HG03520 (cell line): ENCODE measurements at regions not wholly inside any gene's neighbourhood (a gene's known extent, or its start where the extent isn't known, plus 50 kb on each side); places are given as distances from the start of the nearest gene placed in this dataset.

Experiments
- ATAC-seq: cut with Tn5 transposase; IDR thresholded peaks from one replicate; pipeline ENCODE4 v1.9.1; 2021; ENCODE audit warnings: mild to moderate bottlenecking, moderate library complexity; ENCODE audit not compliant: unreplicated experiment

DNA sequence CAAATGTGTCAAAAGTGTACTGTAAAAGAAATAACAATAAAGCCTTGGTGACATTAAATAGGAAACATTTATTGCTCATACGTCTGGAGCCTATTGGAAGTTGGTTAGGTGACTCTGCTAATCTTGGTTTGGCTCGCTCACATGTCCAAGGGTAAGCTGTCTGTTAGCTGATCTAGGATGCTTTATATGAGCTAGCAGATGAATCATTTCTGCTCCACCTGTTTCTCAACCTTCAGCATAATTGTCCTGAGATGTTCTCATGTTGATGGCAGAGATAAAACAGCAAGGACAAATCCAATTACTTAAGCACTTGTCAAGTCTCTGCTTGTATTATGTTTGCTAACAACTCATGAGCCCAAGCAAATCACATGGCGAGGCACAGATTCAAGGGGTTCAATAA, 56.0 kb upstream of the CD53 start:
- no peak for ATAC-seq

DNA sequence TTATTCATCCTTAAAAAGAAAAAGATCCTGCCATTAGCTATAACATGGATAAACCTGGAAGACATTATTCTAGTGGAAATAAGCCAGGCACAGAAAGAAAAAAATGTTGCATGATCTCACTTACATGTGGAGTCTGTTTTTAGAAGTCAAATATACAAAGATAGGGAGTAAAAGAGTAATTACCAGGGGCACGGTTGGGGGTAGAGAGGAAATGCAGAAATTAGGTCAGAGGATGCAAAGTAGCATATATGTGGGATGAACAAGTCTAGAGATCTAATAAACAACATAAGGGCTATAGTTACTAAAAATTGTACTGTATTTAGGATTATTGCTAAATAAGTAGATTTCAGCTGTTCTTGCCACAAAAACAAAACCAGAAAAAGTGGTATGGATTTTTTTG, 61.4 kb upstream of the CD53 start:
- ATAC-seq, result no peak

- no peak for ATAC-seq
Measured at GRCh38 chr1:110800079-110800478, 72.9 kb upstream of the CD53 start.

GRCh38 chr1:110798691-110799256, 74.2 kb upstream of the CD53 start:
- no peak for ATAC-seq

DNA sequence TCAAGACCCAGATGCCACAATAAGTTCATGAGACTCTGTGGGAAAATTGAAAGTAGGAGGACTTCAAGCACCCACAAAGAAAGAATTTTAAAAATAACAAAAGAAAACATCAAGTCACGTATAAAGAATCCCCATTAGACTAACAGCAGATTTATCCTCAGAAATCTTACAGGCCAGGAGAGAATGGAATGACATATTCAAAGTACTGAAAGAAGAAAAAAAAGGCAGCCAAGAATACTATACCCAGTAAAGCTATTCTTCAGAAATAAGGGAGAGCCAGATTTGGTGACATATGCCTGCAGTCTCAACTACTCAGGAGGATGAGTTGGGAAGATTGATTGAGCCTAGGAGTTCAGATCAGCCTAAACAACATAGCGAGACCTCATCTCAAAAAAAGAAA, 84.3 kb upstream of the CD53 start:
- ATAC-seq, result no peak

GRCh38 chr1:110787328-110788071, 85.4 kb upstream of the CD53 start:
- ATAC-seq, result peak; percentile 63

GRCh38 chr1:110786802-110787327, 86.1 kb upstream of the CD53 start:
- ATAC-seq, result no peak

DNA sequence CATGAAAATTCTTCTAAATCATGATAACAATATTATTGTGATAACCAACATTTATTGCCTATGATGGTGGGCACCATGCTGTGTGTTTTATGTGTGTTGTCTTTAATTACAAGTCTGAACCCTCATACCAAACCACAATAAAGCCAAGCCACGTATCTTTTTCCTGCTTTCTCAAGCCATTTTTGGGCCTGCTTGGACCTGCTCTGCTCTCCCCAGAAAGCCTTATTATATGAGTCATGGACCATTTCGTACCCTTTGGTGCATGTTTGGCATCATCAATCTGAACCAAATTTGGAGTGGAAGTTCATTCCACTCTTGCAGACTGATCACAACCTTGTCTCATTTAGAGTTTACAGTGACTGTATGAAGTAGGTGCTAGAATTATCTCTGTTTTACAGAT, 87.3 kb upstream of the CD53 start:
- no peak for ATAC-seq

GRCh38 chr1:110785055-110785454, 87.9 kb upstream of the CD53 start:
- ATAC-seq, result no peak

GRCh38 chr1:110783292-110783918, 89.5 kb upstream of the CD53 start:
- ATAC-seq, result no peak

GRCh38 chr1:110781525-110781924, 91.4 kb upstream of the CD53 start:
- ATAC-seq, result no peak

- no peak for ATAC-seq
Measured at GRCh38 chr1:110780600-110781484, 92.1 kb upstream of the CD53 start.

- ATAC-seq, result no peak
Measured at GRCh38 chr1:110779636-110780035, 93.3 kb upstream of the CD53 start.

DNA sequence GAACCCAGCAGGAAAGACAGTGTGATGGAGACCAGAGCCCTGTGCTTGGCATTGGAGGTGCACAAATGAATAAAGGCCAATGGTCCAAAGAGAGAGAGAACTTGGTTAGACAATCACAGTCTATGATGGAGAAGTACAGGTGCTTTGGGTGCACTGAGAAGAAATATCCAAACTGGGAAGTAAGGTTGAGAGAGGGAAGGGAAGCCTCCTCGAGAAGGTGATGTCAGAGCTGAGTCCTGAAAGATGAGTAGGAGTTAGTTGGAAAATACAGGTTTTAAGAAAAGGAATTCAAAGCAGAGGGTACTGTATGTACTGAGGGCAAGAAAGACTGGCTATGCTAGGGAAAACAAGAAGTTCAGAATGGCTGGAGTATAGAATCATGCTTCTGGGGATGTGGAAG, 94.1 kb upstream of the CD53 start:
- ATAC-seq, result no peak

DNA sequence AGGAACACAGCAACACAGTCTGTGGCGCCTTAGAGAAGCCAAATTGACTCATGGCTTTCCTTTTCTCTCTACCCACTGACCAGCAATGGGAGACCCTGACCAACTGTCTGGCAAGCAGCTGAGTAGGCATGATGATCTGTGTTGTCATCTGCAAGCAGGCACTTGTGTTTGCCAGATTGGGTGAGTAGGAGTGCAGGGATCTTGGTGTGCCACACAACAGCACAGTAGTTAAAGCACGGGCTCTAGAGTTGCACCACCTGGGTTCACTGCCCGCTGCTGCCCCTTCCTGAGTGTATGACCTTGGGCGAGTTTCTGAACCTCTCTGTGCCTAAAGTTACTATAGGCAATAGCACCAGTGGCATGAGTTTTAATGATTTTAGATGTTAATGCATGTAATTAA, 95.7 kb upstream of the CD53 start:
- ATAC-seq, result no peak

DNA sequence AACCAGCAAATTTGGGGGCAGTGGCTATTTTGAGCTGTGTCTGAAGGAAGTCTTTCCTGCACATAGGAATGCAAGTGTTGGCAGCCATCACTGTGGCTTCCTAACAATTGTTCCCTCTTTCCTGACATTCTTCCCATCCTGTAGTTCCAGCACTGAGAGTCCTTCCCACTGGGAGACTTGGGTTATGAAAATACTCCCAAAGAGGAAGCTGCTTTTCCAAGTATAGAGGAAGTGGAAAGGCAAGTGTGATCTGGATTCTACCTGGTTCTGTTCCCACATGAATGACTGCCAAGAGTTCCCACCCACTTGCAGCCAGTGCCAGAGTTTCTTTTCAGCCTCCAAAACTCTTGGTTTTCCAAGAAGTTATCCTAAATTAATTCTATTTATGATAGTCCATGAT, 98.5 kb upstream of the CD53 start:
- no peak for ATAC-seq

DNA sequence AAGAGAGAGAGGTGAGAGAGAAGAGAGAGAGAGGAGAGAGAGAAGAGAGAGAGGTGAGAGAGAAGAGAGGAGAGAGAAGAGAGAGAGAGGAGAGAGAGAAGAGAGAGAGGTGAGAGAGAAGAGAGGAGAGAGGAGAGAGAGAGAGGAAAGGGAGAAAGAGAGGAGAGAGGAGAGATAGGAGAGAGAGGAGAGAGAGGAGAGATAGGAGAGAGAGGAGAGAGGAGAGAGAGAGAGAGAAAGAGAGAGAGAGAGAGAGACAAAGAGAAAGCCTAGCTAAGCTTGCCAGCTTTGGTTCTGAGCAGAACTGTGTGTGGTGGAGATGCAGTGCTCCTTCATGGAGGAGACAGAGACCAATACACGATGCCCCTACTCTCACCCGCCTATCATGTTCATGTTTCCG, 99.1 kb upstream of the KCNA3 start:
- ATAC-seq, result no peak

- ATAC-seq, result no peak
Measured at GRCh38 chr1:110771245-110772022, 96.7 kb upstream of the KCNA3 start.

GRCh38 chr1:110770832-110771231, 96.1 kb upstream of the KCNA3 start:
- no peak for ATAC-seq

DNA sequence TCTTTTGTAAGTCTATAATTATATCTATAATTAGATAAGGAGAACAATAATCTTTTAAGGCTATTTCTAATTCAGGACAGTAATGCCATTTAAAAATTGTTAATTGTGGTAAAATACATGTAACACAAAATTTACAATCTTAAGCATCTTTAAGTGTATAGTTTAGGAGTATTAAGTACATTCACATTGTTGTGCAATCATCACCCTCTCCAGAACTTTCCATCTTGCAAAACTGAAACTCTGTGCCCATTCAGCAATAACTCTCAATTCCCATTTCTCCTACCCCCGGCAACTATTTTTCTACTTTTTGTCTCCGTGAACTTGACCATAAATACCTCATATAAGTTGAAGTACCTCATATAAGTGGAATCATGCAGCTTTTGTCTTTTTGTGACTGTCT, 93.9 kb upstream of the KCNA3 start:
- no peak for ATAC-seq

- no peak for ATAC-seq
Measured at GRCh38 chr1:110766336-110766647, 91.6 kb upstream of the KCNA3 start.
